Adipocyte (in vitro differentiated cells): ENCODE measurements at regions not wholly inside any gene's neighbourhood (a gene's known extent, or its start where the extent isn't known, plus 50 kb on each side); places are given as distances from the start of the nearest gene placed in this dataset.
"Not testable (repeated sequence)": the region's sequence is repeated elsewhere in the genome, so short reads cannot be mapped to it uniquely, and the experiment has no call there.

ENCODE experiments used
- DNase-seq: peaks from one replicate; pipeline ENCODE4 v3.0.0-alpha.2; 2015; ENCODE audit warnings: low read depth
- H3K27me3 ChIP-seq: replicated peaks from 2 replicates; pipeline ENCODE4 v1.7.0; 2013; ENCODE audit warnings: mild to moderate bottlenecking, low read length, moderate library complexity; ENCODE audit not compliant: control insufficient read depth, insufficient read depth
- H3K36me3 ChIP-seq: 2 replicates; pipeline ENCODE4 v1.7.0; 2013; ENCODE audit warnings: low read length, mild to moderate bottlenecking, moderate library complexity; ENCODE audit not compliant: control insufficient read depth, insufficient read depth, severe bottlenecking
- H3K4me1 ChIP-seq: 2 replicates; pipeline ENCODE4 v1.7.0; 2013; ENCODE audit warnings: mild to moderate bottlenecking, low read length, moderate library complexity; ENCODE audit not compliant: control insufficient read depth, insufficient read depth
- H3K4me3 ChIP-seq: 2 replicates; pipeline ENCODE4 v1.7.0; 2013; ENCODE audit warnings: mild to moderate bottlenecking, low read length, moderate library complexity
- H3K9ac ChIP-seq: 2 replicates; pipeline ENCODE4 v1.7.0; 2013; ENCODE audit warnings: mild to moderate bottlenecking, low read length, moderate library complexity
- H3K9me3 ChIP-seq: 2 replicates; pipeline ENCODE4 v1.7.0; 2013; ENCODE audit warnings: mild to moderate bottlenecking, low read length, moderate library complexity; ENCODE audit not compliant: control insufficient read depth

DNA sequence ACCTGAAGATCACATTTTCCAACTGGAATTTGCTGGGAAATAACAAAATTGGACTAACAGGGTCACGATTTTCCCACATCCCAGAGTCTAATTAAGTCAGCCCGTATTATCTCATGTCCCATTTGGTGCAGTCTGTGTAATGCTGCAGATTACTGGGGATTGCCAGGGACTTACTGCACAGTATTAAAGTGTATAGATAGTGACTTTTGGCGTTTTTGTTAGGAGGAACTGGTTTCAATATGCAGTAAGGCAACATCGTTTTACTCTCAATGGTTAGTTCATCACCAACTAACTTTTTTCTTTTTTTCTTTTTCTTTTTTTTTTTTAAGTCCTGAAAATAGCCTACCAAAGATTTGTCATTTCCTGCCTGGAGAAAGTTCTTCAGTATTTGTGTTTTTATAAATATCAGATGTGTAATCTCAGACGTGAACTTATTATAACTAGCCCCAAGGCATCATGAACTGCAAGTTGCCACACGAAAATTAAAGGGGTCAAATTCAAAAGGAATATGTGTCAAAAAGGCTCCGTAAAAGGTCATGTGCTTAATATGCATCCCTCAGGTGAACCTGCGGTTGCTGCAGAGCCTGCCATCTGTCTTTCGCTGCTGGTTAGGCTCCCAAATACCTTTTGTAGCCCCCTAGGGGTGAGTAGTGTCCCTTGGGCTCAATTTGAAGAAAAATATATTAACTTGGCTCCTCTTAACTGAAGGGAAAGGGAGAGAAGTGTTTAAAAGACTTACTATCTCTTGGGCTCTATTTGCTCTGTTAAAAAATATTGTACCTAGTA lies 176.7 kb upstream of the ADAMTSL1 start:
- H3K9ac ChIP-seq, result peak overlapping the region; percentile 41
- peak; percentile 45 for DNase-seq
- peak overlapping the region; percentile 76 for H3K4me3 ChIP-seq
- no peaks in the 10 kb centered on the region for H3K27me3 ChIP-seq
- H3K4me1 ChIP-seq, result peaks cover 20% of the 10 kb centered on the region
- no peaks in the 10 kb centered on the region for H3K36me3 ChIP-seq
- no peaks in the 10 kb centered on the region for H3K9me3 ChIP-seq

DNA sequence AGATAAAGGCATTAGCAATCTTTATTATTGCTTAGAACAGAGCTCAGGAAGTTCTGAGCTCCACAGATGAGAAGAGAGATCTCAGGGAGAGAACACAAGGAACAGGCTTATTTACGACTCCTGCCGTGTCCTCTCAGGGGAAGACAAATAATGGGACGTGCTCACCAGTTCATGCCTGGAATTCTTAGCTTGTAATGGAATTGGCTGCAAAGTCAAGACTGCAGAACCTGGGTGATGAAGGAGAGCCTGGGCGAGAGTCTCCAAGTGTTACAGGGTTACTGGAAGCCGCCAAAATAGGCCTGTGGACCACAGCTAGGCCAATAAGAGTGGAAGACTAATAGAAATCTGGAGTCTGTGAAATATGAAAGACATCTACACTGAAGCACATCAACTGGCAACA lies 174.5 kb upstream of the ADAMTSL1 start:
- Histone ChIP-seq H3K4me3 (no peak overlapping the region), H3K36me3 (no peaks in the 10 kb centered on the region), H3K9ac (no peak overlapping the region), H3K4me1 (peaks cover 20% of the 10 kb centered on the region), H3K9me3 (no peaks in the 10 kb centered on the region), H3K27me3 (no peaks in the 10 kb centered on the region)
- DNase-seq, result no peak

DNA sequence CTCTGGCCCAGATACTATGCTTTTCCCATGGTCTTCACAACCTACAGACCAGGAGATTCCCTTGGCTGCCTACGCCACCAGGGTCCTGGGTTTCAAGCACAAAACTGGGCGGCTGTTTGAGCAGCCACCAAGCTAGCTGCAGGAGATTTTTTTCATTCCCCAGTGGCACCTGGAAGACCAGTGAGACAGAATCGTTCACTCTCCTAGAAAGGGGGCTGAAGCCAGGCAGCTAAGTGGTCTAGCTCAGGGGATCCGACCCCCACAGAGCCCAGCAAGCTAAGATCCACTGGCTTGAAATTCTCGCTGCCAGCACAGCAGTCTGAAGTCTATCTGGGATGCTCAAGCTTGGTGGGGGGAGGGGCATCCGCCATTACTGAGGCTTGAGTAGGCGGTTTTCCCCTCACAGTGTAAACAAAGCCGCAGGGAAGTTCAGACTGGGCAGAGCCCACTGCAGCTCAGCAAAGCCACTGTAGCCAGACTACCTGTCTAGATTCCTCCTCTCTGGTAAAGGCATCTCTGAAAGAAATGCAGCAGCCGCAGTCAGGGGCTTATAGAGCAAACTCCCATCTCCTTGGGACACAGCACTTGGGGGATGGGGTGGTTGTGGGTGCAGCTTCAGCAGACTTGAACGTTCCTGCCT lies 168.7 kb upstream of the ADAMTSL1 start:
- H3K36me3 ChIP-seq, DNase-seq, H3K4me3 ChIP-seq, H3K4me1 ChIP-seq, H3K9me3 ChIP-seq, H3K9ac ChIP-seq, H3K27me3 ChIP-seq: not testable (repeated sequence)

DNA sequence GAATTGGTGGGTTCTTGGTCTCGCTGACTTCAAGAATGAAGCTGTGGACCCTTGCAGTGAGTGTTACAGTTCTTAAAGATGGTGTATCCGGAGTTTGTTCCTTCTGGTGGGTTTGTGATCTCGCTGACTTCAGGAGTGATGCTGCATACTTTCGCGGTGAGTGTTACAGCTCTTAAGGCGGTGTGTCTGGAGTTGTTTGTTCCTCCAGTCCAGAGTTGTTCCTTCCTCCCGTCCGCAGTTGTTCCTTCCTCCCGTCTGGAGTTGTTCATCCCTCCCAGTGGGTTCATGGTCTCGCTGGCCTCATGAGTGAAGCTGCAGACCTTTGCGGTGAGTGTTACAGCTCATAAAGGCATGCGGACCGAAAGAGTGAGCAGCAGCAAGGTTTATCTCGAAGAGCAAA lies 159.6 kb upstream of the ADAMTSL1 start:
- Histone ChIP-seq H3K9me3 (no peaks in the 10 kb centered on the region), H3K9ac (no peak overlapping the region), H3K27me3 (no peaks in the 10 kb centered on the region), H3K4me1 (peaks cover 7% of the 10 kb centered on the region), H3K4me3 (no peak overlapping the region), H3K36me3 (no peaks in the 10 kb centered on the region)
- no peak for DNase-seq

DNA sequence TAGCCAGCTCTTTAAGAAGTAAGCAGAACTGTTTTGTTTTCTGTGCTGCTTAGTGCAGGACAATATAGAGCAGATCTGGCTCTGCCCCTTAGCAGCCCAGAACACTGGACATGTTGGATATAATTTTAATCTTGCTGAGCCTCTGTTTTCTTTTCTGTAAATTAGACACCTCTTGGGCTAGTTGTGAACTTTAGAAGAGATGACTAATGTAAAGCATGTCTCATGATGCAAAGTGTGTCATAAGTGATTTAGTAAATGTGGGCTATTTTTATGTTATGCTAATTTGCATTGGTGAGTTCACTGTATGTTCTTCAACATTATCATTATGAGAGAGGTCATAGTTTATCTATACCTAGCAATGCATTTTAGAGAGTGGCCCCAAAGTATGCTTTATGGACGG lies 156.1 kb upstream of the ADAMTSL1 start:
- H3K27me3 ChIP-seq, result no peaks in the 10 kb centered on the region
- H3K4me1 ChIP-seq, result peaks cover 7% of the 10 kb centered on the region
- DNase-seq, result no peak
- no peak overlapping the region for H3K9ac ChIP-seq
- H3K9me3 ChIP-seq, result no peaks in the 10 kb centered on the region
- H3K4me3 ChIP-seq, result no peak overlapping the region
- H3K36me3 ChIP-seq, result no peaks in the 10 kb centered on the region

DNA sequence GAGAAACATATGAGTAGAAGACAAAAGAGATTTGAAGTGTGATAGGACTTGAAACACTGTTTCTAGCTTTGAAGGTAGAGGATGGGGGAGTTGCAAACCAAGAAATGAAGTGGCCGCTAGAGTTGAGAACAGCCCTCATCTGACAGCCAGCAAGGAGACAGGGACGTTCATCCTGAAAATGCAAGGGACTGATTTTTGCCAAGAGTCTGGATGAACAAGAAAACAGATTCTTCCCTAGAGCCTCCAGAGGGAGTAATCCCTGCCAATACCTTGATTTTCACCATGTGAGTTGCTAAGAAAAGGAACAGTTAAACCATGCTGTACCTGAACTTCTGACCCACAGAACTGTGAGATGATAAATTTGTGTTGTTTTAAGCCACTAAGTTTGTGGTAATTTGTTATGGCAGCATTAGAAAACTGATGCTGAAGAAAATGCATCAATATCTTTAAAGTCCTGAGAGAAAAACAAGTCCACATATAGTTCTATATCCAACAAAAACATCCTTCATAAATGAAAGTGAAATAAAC lies 154.0 kb upstream of the ADAMTSL1 start:
- no peak overlapping the region for H3K9ac ChIP-seq
- no peaks in the 10 kb centered on the region for H3K27me3 ChIP-seq
- no peak for DNase-seq
- no peaks in the 10 kb centered on the region for H3K36me3 ChIP-seq
- H3K4me3 ChIP-seq, result no peak overlapping the region
- H3K4me1 ChIP-seq, result peaks cover 7% of the 10 kb centered on the region
- H3K9me3 ChIP-seq, result no peaks in the 10 kb centered on the region

DNA sequence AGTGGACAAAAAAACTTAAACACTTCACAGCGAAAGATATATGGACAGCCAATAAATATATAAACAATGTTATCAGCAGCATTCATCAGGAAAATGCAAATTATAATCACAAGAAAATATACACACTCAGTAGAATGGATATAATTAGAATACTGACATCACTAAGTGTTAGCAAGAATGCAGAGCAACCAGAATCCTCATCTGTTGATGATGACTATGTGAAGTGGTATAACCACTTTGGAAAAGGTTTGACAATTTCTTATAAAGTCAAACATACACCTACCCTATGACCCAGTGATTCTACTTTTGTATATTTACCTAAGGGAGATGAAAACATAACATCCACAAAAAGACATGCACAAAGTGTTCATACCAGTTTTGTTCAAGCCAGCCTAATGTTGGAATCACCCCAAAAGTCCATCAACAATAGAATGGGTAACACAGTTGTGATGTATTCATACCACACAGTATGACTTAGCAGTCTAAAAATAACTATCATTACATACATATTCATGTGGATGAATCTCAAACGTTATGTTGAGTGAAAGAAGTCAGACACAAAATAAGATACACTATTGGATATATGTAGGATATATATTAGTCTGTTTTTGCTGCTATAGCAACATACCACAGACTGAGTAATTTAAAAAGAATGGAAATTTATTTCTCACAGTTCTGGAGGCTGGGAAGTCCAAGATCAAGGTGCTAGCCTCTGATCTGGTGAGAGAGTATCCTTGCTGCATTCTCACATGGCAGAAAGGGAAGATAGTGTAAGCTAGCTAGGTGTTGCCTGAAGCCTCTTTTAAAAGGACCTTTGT lies 148.8 kb upstream of the ADAMTSL1 start:
- Histone ChIP-seq H3K4me3 (no peak overlapping the region), H3K36me3 (no peaks in the 10 kb centered on the region), H3K9me3 (peaks cover 5% of the 10 kb centered on the region), H3K9ac (no peak overlapping the region), H3K27me3 (no peaks in the 10 kb centered on the region), H3K4me1 (peaks cover 12% of the 10 kb centered on the region)
- no peak for DNase-seq

DNA sequence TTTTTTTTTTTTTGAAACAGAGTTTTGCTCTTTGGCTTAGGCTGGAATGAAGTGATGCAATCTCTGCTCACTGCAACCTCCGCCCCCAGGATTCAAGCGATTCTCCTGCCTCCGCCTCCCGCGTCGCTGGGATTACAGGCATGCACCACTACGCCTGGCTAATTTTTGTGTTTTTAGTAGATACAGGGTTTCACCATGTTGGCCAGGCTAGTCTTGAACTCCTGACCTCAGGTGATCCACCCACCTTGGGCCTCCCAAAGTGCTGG lies 148.3 kb upstream of the ADAMTSL1 start:
- H3K27me3 ChIP-seq, H3K9ac ChIP-seq, H3K36me3 ChIP-seq, H3K4me3 ChIP-seq, DNase-seq, H3K9me3 ChIP-seq: not testable (repeated sequence)
- peaks cover 12% of the 10 kb centered on the region for H3K4me1 ChIP-seq

DNA sequence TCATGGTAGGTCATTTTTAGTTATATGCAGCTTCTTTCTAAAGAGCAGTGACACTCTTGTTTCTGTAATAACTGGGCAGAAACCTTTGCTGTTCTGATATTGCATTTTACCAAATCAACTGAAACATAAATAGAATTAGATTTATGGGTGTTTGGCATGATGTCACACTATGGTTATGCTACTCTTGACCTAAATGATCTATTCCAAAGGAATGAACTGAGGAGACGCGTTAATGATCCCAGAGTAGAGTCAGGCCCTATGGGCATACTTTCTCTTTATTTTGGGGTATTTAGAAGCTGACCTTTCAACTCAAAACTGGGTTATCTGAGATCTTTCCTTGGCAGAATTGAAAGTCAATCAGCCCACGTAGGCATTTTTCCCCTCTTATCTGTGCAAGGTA lies 146.8 kb upstream of the ADAMTSL1 start:
- Histone ChIP-seq H3K9ac (no peak overlapping the region), H3K27me3 (no peaks in the 10 kb centered on the region), H3K36me3 (no peaks in the 10 kb centered on the region), H3K4me1 (peaks cover 19% of the 10 kb centered on the region), H3K4me3 (peak overlapping the region; percentile 12), H3K9me3 (peaks cover 5% of the 10 kb centered on the region)
- no peak for DNase-seq

DNA sequence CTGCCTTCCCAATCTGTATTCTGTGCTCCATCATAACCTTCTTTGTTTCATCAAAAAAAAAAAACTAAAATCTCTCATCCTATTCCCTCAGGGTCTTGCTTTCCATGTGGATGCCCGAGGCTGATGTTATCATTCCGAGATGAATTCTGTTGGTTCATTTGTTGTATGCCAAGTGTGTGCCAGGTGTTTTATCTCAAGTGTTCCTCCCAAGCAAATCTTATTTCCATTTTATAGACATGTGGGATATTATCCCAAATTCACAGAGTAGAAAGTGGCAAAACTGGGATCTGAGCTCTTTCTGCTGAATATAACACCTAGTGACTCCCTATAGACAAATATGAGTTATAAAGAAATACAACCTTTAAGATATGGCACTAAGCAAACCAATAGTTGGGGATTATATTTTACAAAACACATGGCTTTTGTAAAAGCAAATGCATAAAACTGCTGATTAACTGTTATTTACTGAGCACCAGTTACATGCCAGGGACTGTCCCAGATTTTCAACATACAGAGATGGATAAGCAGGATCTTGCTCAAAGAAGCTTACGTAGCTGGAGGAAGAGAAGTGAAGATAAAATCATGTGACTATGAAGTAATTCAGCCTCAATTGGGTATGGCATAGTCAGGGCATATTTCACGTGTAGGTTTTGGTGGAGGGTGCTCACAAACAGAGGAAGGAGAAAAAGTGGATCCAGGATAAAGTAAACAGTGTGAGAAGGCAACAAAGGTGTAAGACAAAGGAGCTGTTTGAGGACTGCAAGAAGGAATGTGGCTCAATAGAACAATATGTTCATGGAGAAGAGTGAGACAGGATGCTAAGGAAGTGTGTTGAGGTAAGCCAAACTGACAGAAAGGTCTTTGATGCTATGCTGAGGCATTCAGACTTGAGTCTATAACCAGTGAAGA lies 143.3 kb upstream of the ADAMTSL1 start:
- no peak for DNase-seq
- peaks cover 32% of the 10 kb centered on the region for H3K4me1 ChIP-seq
- no peaks in the 10 kb centered on the region for H3K36me3 ChIP-seq
- no peaks in the 10 kb centered on the region for H3K9me3 ChIP-seq
- no peaks in the 10 kb centered on the region for H3K27me3 ChIP-seq
- no peak overlapping the region for H3K9ac ChIP-seq
- H3K4me3 ChIP-seq, result no peak overlapping the region
